ENCODE measurements at regions not wholly inside any gene's neighbourhood (a gene's known extent, or its start where the extent isn't known, plus 50 kb on each side); places are given as distances from the start of the nearest gene placed in this dataset.

GRCh38 chr1:232334811-232335210 is 295.1 kb downstream of the SIPA1L2 start:
- TF ChIP-seq CTCF (IDR thresholded peaks at IDR 0.05), result no peak
- no peak for TF ChIP-seq POLR2A (IDR thresholded peaks at IDR 0.05)
